WERI-Rb-1 (cell line): ENCODE measurements at regions not wholly inside any gene's neighbourhood (a gene's known extent, or its start where the extent isn't known, plus 50 kb on each side); places are given as distances from the start of the nearest gene placed in this dataset.

Source experiments
- DNase-seq: peaks from one replicate; pipeline ENCODE4 v3.0.0-alpha.2; 2020
- H3K27ac ChIP-seq: fragments of 250-450 bp; sonication (Bioruptor Pico); 2 replicates; pipeline ENCODE4 v1.5.1; 2020; ENCODE audit warnings: mild to moderate bottlenecking, moderate library complexity
- H3K27me3 ChIP-seq: fragments of 250-450 bp; sonication (Bioruptor Pico); 2 replicates; pipeline ENCODE4 v1.5.1; 2021; ENCODE audit warnings: mild to moderate bottlenecking, low read depth, moderate library complexity; ENCODE audit not compliant: insufficient read depth, severe bottlenecking
- H3K36me3 ChIP-seq: fragments of 250-450 bp; sonication (Bioruptor Pico); 2 replicates; pipeline ENCODE4 v1.5.1; 2020; ENCODE audit warnings: mild to moderate bottlenecking, moderate library complexity
- H3K4me3 ChIP-seq: 2 replicates; pipeline ENCODE4 v1.5.1; 2011; ENCODE audit warnings: low read depth, mild to moderate bottlenecking, control low read depth, low read length
- H3K9me3 ChIP-seq: fragments of 250-450 bp; sonication (Bioruptor Pico); 2 replicates; pipeline ENCODE4 v1.5.1; 2021; ENCODE audit warnings: mild to moderate bottlenecking, moderate library complexity; ENCODE audit not compliant: severe bottlenecking
- CTCF ChIP-seq: IDR thresholded peaks from 2 replicates; pipeline ENCODE4 v1.5.1; 2011; ENCODE audit warnings: low read depth, mild to moderate bottlenecking, control low read depth, inconsistent platforms, low read length

- peak overlapping the region; percentile 23 for H3K27ac ChIP-seq
- no peaks in the 10 kb centered on the region for H3K36me3 ChIP-seq
- H3K27me3 ChIP-seq = no peaks in the 10 kb centered on the region
- DNase-seq = peak; percentile 48
- no peaks in the 10 kb centered on the region for H3K9me3 ChIP-seq
- no peak overlapping the region for H3K4me3 ChIP-seq
- TF ChIP-seq CTCF = no peak
These were observed 159.7 kb upstream of the SEMA6A start for GRCh38 chr5:116733991-116734975.

DNA sequence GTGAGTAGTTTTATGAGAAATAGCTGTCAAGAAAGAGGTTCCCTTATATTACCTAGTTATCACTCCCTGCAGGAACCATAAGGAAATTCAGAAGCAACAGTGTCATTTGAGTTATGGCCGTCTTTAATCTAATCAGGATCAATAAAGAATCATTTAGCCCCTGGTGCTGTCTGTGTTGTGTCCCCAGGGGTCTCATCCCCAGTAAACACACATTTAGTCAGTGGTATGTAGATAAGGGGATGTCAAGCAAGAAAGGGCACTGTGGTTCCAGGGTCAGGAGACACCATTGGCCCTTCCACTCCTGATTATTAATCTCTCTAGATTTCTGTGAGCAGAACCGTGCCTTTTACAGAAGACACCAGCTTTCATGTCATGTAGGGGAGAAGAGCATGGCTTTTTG is 158.0 kb upstream of the SEMA6A start:
- Histone ChIP-seq H3K4me3 (no peak overlapping the region), H3K9me3 (no peaks in the 10 kb centered on the region), H3K36me3 (no peaks in the 10 kb centered on the region), H3K27ac (no peak overlapping the region), H3K27me3 (no peaks in the 10 kb centered on the region)
- DNase-seq = no peak
- TF ChIP-seq CTCF = no peak

GRCh38 chr5:116731432-116731831 is 156.8 kb upstream of the SEMA6A start:
- H3K27ac ChIP-seq = no peak overlapping the region
- H3K4me3 ChIP-seq = no peak overlapping the region
- TF ChIP-seq CTCF = no peak
- no peaks in the 10 kb centered on the region for H3K27me3 ChIP-seq
- no peaks in the 10 kb centered on the region for H3K36me3 ChIP-seq
- no peaks in the 10 kb centered on the region for H3K9me3 ChIP-seq
- DNase-seq = no peak

GRCh38 chr5:116730706-116731105 is 156.1 kb upstream of the SEMA6A start:
- no peak for TF ChIP-seq CTCF
- H3K27me3 ChIP-seq = no peaks in the 10 kb centered on the region
- no peak overlapping the region for H3K27ac ChIP-seq
- no peak for DNase-seq
- H3K36me3 ChIP-seq = no peaks in the 10 kb centered on the region
- no peaks in the 10 kb centered on the region for H3K9me3 ChIP-seq
- H3K4me3 ChIP-seq = no peak overlapping the region

- Histone ChIP-seq H3K27ac (no peak overlapping the region), H3K9me3 (no peaks in the 10 kb centered on the region), H3K27me3 (no peaks in the 10 kb centered on the region), H3K4me3 (no peak overlapping the region), H3K36me3 (no peaks in the 10 kb centered on the region)
- DNase-seq = no peak
- TF ChIP-seq CTCF = no peak
These were observed 155.6 kb upstream of the SEMA6A start for GRCh38 chr5:116730185-116730584.
